Right lobe of liver (tissue), 4 donors: ENCODE measurements at regions not wholly inside any gene's neighbourhood (a gene's known extent, or its start where the extent isn't known, plus 50 kb on each side); places are given as distances from the start of the nearest gene placed in this dataset.

Experiments used
- CTCF ChIP-seq, 4 donors: fragments of 200-600 bp in 3 of 4; fragments of 450-650 bp in 1 of 4; IDR thresholded peaks; one replicate each; pipeline versions ENCODE4 v1.5.1 to v1.8.0; 2016 to 2022; ENCODE audit warnings: antibody characterized with exemption in 4 of 4, mild to moderate bottlenecking in 2 of 4
- POLR2A ChIP-seq: fragments of 450-650 bp; IDR thresholded peaks from one replicate; pipeline ENCODE4 v1.6.1; 2017; ENCODE audit warnings: antibody characterized with exemption, mild to moderate bottlenecking
- donor health status: DM: no; HTN: no; CAD: no.
- donor health status: DM: no; HTN: no; CAD: no.
- donor health status: DM: no; HTN: yes; CAD: no.

GRCh38 chr11:26916805-26917204 is 77.1 kb upstream of the FIBIN start:
- TF ChIP-seq POLR2A, result no peak
- TF ChIP-seq CTCF (IDR thresholded peaks at IDR 0.05), result no peak
